HCT116 (cell line): ENCODE measurements at regions not wholly inside any gene's neighbourhood (a gene's known extent, or its start where the extent isn't known, plus 50 kb on each side); places are given as distances from the start of the nearest gene placed in this dataset.

Experiments
- ATAC-seq: fragments of 200-7000 bp; cut with Tn5 transposase; 2 replicates; pipeline ENCODE4 v1.9.1; 2020; ENCODE audit warnings: mild to moderate bottlenecking, moderate library complexity
- BruUV-seq: library from RNA; stranded (reverse); fragments of 400-500 nt; replicated peaks from 2 replicates; lab custom pipeline; 2021; lab: Mats Ljungman, UMichigan
- CTCF ChIA-PET: fragments of 300-600 bp; sonication (Branson Sonifier 250); formaldehyde crosslinking; loops from one replicate; lab custom pipeline; 2021; ENCODE audit warnings: antibody characterized with exemption; lab: Charles Lee
- POLR2A ChIA-PET: fragments of 300-600, 350-600 bp; sonication (Branson Sonifier 250); formaldehyde crosslinking; loops from one replicate; lab custom pipeline; 2021; ENCODE audit warnings: antibody characterized with exemption; lab: Charles Lee
- RAD21 ChIA-PET, 2 experiments: fragments of 300-600 bp; sonication (Branson Sonifier 250); formaldehyde crosslinking; loops; one replicate each; lab custom pipeline; 2023; ENCODE audit warnings: low total read pairs in 2 of 2; ENCODE audit not compliant: uncharacterized antibody in 2 of 2, unreplicated experiment in 2 of 2, low non-redundant PET in 1 of 2; lab: Charles Lee
- DNase-seq: peaks from one replicate; pipeline ENCODE4 v3.0.0-alpha.2; 2010; ENCODE audit warnings: low read depth, low spot score
- H2AFZ ChIP-seq: fragments of 200-600 bp; shearing (Covaris generic), sonication (generic); 2 replicates; pipeline ENCODE4 v1.6.1; 2017; ENCODE audit warnings: low read depth, mixed run types, mixed read lengths, antibody characterized with exemption, low read length; ENCODE audit not compliant: poor library complexity, severe bottlenecking
- H3K27ac ChIP-seq: 2 replicates; pipeline ENCODE4 v1.5.1; 2012; ENCODE audit warnings: low read depth, low read length
- H3K27me3 ChIP-seq: fragments of 200-600 bp; sonication (generic); 2 replicates; pipeline ENCODE4 v1.6.1; 2016; ENCODE audit warnings: mixed run types, low read length, mixed read lengths; ENCODE audit not compliant: insufficient read depth
- H3K36me3 ChIP-seq, 2 experiments: fragments of 200-500 bp in 1 of 2; fragments of 200-600 bp in 1 of 2; sonication (Bioruptor generic) in 1 of 2; sonication (generic) in 1 of 2; 2 replicates each; pipeline versions ENCODE4 v1.5.1 to v1.6.1; 2014 to 2016; ENCODE audit warnings: low read length in 2 of 2, inconsistent platforms in 1 of 2, mixed read lengths in 1 of 2, mixed run types in 1 of 2; ENCODE audit not compliant: insufficient read depth in 2 of 2, control insufficient read depth in 1 of 2
- H3K4me1 ChIP-seq, 2 experiments: fragments of 200-600 bp in 1 of 2; sonication (generic) in 1 of 2; 2 replicates each; pipeline versions ENCODE4 v1.5.1 to v1.6.1; 2012 to 2017; ENCODE audit warnings: low read length in 2 of 2, inconsistent platforms in 1 of 2, mild to moderate bottlenecking in 1 of 2, mixed read lengths in 1 of 2, mixed run types in 1 of 2, moderate library complexity in 1 of 2; ENCODE audit not compliant: insufficient read depth in 2 of 2, control insufficient read depth in 1 of 2
- H3K4me2 ChIP-seq: fragments of 200-600 bp; sonication (generic); 2 replicates; pipeline ENCODE4 v1.6.1; 2017; ENCODE audit warnings: mixed run types, low read length, mixed read lengths
- H3K4me3 ChIP-seq, 2 experiments: fragments of 200-600 bp in 1 of 2; sonication (generic) in 1 of 2; replicated peaks in 1 of 2; 2 replicates each; pipeline ENCODE4 v1.5.1; 2011 to 2016; ENCODE audit warnings: low read length in 2 of 2, control low read depth in 1 of 2, low read depth in 1 of 2, mild to moderate bottlenecking in 1 of 2, mixed read lengths in 1 of 2, mixed run types in 1 of 2
- H3K79me2 ChIP-seq: fragments of 200-600 bp; sonication (generic); 2 replicates; pipeline ENCODE4 v1.6.1; 2017; ENCODE audit warnings: mild to moderate bottlenecking, mixed run types, low read length, moderate library complexity, mixed read lengths; ENCODE audit not compliant: insufficient read depth
- H3K9ac ChIP-seq: fragments of 200-600 bp; sonication (generic); 2 replicates; pipeline ENCODE4 v1.6.1; 2016; ENCODE audit warnings: low read length, mixed read lengths
- H3K9me2 ChIP-seq: fragments of 200-600 bp; sonication (generic), shearing (Covaris generic); 2 replicates; pipeline ENCODE4 v1.6.1; 2017; ENCODE audit warnings: mixed run types, mild to moderate bottlenecking, moderate library complexity; ENCODE audit not compliant: insufficient read depth
- H3K9me3 ChIP-seq, 2 experiments: fragments of 200-500 bp in 1 of 2; fragments of 200-600 bp in 1 of 2; sonication (Bioruptor generic) in 1 of 2; sonication (generic) in 1 of 2; 2 replicates each; pipeline ENCODE4 v1.6.1; 2014 to 2017; ENCODE audit warnings: low read length in 2 of 2, mixed read lengths in 2 of 2, inconsistent platforms in 1 of 2, low read depth in 1 of 2, mild to moderate bottlenecking in 1 of 2, mixed run types in 1 of 2, moderate library complexity in 1 of 2; ENCODE audit not compliant: control insufficient read depth in 1 of 2, insufficient read depth in 1 of 2
- H4K20me1 ChIP-seq: fragments of 200-600 bp; sonication (generic), shearing (Covaris generic); 2 replicates; pipeline ENCODE4 v1.6.1; 2017; ENCODE audit warnings: mixed run types, mild to moderate bottlenecking, moderate library complexity; ENCODE audit not compliant: insufficient read depth
- CTCF ChIP-seq, 3 experiments: fragments of 200-600 bp in 1 of 3; sonication (generic) in 1 of 3; IDR thresholded peaks in 2 of 3; conservative IDR thresholded peaks in 1 of 3; 2 replicates each; pipeline ENCODE4 v1.5.1; 2012 to 2017; ENCODE audit warnings: low read depth in 2 of 3, low read length in 2 of 3, antibody characterized with exemption in 1 of 3, borderline replicate concordance in 1 of 3, control low read depth in 1 of 3, mild to moderate bottlenecking in 1 of 3, mixed read lengths in 1 of 3, mixed run types in 1 of 3, moderate library complexity in 1 of 3; ENCODE audit not compliant: insufficient read depth in 1 of 3
- EGR1 ChIP-seq: IDR thresholded peaks from 2 replicates; pipeline ENCODE4 v1.6.1; 2012; ENCODE audit warnings: low read depth
- POLR2A ChIP-seq: IDR thresholded peaks from 2 replicates; pipeline ENCODE4 v1.7.0; 2011; ENCODE audit warnings: borderline replicate concordance; ENCODE audit not compliant: insufficient read depth, insufficient read length; ENCODE audit errors: extremely low read depth
- SIN3A ChIP-seq: IDR thresholded peaks from 2 replicates; pipeline ENCODE4 v1.6.1; 2012; ENCODE audit warnings: low read depth
- ZBTB33 ChIP-seq: IDR thresholded peaks from 2 replicates; pipeline ENCODE4 v1.6.1; 2011; ENCODE audit warnings: mild to moderate bottlenecking, low read length, moderate library complexity; ENCODE audit not compliant: insufficient replicate concordance; ENCODE audit errors: extremely low read depth
- ZFX ChIP-seq: fragments of 450-650 bp; IDR thresholded peaks from 2 replicates; pipeline ENCODE4 v1.6.1; 2017
- ZNF274 ChIP-seq: fragments of 200-500 bp; sonication (Bioruptor generic); IDR thresholded peaks from 2 replicates; pipeline ENCODE4 v1.6.1; 2014; ENCODE audit warnings: mild to moderate bottlenecking, low read depth, low read length, inconsistent platforms
- intact Hi-C: fragments of 100-400 bp; cut with micrococcal nuclease; formaldehyde crosslinking; loops from 2 replicates; pipeline ENCODE4 v1.10.0; 2022

GRCh38 chr1:188394677-188395076 is 1565.9 kb downstream of the PLA2G4A start:
- no peak overlapping the region for H3K9ac ChIP-seq
- H3K27ac ChIP-seq: no peak overlapping the region
- no peak for DNase-seq
- H3K9me3 ChIP-seq: no peaks in the 10 kb centered on the region
- H3K36me3 ChIP-seq: no peaks in the 10 kb centered on the region
- RAD21 ChIA-PET: no interaction called here
- BruUV-seq: no TSS peak
- no peak for ATAC-seq
- no peaks in the 10 kb centered on the region for H3K27me3 ChIP-seq
- no peaks in the 10 kb centered on the region for H4K20me1 ChIP-seq
- intact Hi-C loops: no loop called here
- TF ChIP-seq ZBTB33 (no peak), CTCF (IDR thresholded peaks at IDR 0.05 in 2 of 3, conservative IDR thresholded peaks at IDR 0.05 in 1 of 3; ENCODE audit: borderline replicate concordance in 1 of 3, insufficient read depth in 1 of 3, low read depth in 2 of 3, low read length in 2 of 3) (no peak), ZFX (no peak), SIN3A (no peak), EGR1 (no peak), POLR2A (no peak), ZNF274 (no peak)
- TF ChIP-seq, all 23 proteins: peak for 0
- Histone ChIP-seq H2AFZ (no peak overlapping the region), H3K4me2 (no peak overlapping the region), H3K4me1 (no peaks in the 10 kb centered on the region), H3K9me2 (0 out of 2 replicates have a peak, but pooled peaks cover 3% of the 10 kb centered on the region), H3K79me2 (no peaks in the 10 kb centered on the region), H3K4me3 (no peak overlapping the region)
- ChIA-PET POLR2A (no interaction called here), CTCF (no interaction called here)
